ENCODE measurements at regions not wholly inside any gene's neighbourhood (a gene's known extent, or its start where the extent isn't known, plus 50 kb on each side); places are given as distances from the start of the nearest gene placed in this dataset.

- TF ChIP-seq, protein P1, sequence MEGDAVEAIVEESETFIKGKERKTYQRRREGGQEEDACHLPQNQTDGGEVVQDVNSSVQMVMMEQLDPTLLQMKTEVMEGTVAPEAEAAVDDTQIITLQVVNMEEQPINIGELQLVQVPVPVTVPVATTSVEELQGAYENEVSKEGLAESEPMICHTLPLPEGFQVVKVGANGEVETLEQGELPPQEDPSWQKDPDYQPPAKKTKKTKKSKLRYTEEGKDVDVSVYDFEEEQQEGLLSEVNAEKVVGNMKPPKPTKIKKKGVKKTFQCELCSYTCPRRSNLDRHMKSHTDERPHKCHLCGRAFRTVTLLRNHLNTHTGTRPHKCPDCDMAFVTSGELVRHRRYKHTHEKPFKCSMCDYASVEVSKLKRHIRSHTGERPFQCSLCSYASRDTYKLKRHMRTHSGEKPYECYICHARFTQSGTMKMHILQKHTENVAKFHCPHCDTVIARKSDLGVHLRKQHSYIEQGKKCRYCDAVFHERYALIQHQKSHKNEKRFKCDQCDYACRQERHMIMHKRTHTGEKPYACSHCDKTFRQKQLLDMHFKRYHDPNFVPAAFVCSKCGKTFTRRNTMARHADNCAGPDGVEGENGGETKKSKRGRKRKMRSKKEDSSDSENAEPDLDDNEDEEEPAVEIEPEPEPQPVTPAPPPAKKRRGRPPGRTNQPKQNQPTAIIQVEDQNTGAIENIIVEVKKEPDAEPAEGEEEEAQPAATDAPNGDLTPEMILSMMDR (IDR thresholded peaks at IDR 0.05; ENCODE audit: insufficient read depth, low read depth, low read length, missing control alignments), result no peak
- H3K4me3 ChIP-seq (ENCODE audit: low read depth, low read length), result no peak overlapping the region
- no peak for DNase-seq (ENCODE audit: low read depth)
Observed at GRCh38 chr11:34830648-34831047, 85.5 kb downstream of the APIP start.

GRCh38 chr11:34830035-34830434 lies 86.1 kb downstream of the APIP start:
- no peak overlapping the region for H3K4me3 ChIP-seq (ENCODE audit: low read depth, low read length)
- no peak for DNase-seq (ENCODE audit: low read depth)
- TF ChIP-seq, protein P1 (IDR thresholded peaks at IDR 0.05; ENCODE audit: insufficient read depth, low read depth, low read length, missing control alignments), result no peak

DNA sequence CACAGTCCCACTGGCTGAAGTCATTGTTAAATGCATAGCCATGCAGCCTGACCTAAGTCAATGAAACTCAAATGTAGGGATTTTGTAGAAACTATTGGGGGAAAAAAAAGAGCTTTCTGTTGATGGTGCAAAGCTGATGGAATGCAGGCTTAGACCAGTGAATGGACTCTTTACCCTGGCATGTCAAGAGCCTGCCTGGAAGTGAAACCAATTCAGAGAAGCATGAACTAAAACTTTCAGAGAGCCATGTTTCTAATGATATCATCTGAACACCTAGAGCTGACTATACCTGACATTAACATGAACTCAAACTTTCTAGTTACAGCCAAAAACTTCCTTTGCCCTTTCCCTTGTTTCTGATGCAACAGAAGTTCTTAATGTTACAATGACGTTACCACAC lies 89.0 kb downstream of the APIP start:
- DNase-seq (ENCODE audit: low read depth), result peak; percentile 10
- H3K4me3 ChIP-seq (ENCODE audit: low read depth, low read length), result no peak overlapping the region
- TF ChIP-seq, protein P1 (IDR thresholded peaks at IDR 0.05; ENCODE audit: insufficient read depth, low read depth, low read length, missing control alignments), result no peak

GRCh38 chr11:34826384-34826726 lies 89.8 kb downstream of the APIP start:
- DNase-seq (ENCODE audit: low read depth), result peak; percentile 5
- TF ChIP-seq, protein P1 (IDR thresholded peaks at IDR 0.05; ENCODE audit: insufficient read depth, low read depth, low read length, missing control alignments), result no peak
- H3K4me3 ChIP-seq (ENCODE audit: low read depth, low read length), result no peak overlapping the region

DNA sequence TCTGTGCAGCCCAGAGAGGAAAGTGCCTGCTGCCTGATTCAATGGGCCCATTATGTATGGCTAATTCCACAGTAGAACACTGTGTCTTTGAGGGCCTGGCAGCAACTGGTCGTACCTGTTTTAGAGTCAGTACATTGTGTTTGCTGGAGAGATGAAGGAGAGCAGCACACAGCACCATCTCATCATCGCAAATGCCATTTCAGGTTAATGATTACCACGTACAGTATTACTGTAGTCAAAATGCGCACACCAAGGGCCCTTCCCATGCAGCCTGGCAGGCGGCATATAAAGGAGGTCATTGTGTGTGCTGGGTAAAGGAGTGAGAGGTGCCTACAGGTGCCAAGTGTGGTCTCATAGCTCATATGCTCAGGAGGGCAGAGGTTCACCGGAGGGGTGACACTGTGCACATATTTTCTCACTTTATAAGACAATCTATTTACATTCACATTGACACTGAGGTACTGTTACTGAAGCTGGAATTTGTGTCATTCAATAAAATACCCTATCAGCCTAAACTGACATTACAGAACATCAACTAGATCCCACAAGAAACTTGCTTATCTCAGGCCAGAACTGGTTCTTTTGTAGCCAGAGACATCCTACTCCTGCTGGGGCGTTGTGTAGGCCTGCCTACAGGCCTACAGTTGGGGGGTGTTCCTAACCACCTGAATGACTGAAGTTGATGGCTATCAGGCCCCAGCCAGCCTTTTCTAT lies 90.4 kb downstream of the APIP start:
- TF ChIP-seq, protein P1 (IDR thresholded peaks at IDR 0.05; ENCODE audit: insufficient read depth, low read depth, low read length, missing control alignments), result no peak
- no peak for DNase-seq (ENCODE audit: low read depth)
- no peak overlapping the region for H3K4me3 ChIP-seq (ENCODE audit: low read depth, low read length)

DNA sequence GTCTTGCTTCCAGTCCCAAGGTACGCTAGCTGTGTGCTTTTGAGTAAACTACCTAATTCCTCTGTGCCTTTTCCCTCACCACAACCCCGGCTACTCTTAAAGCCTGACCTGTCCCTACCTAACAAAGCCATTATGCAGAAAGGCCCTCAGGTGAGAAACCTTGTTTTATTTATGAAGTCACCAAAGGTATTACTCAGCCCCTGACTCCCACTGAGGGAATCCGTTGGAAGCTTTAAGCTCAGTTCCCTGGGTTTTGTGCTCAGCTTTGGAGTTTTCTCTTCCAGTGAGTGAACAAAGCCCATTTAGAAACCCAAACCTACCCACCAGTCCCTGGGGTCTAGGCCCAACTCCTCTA lies 90.9 kb downstream of the APIP start:
- no peak overlapping the region for H3K4me3 ChIP-seq (ENCODE audit: low read depth, low read length)
- TF ChIP-seq, protein P1 (IDR thresholded peaks at IDR 0.05; ENCODE audit: insufficient read depth, low read depth, low read length, missing control alignments), result no peak
- no peak for DNase-seq (ENCODE audit: low read depth)

DNA sequence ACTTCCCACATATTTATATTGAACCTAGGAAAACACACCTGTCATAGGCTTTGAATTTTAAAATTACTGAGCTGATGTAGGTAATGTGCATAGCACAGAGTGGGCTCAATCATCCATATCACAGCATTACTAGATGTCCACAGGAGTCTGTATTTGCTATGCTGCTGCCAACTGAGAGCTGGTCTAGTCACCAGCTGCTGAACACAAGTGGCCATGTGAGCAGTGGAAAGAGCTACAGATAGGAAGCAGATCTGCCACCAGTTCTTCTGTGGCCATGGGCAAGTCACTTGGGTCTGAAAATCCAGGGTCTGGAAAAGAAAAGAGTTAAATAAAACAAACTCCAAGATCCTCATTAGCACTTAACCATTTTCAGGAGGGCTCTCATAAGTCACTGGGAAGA lies 91.8 kb downstream of the APIP start:
- DNase-seq (ENCODE audit: low read depth), result no peak
- TF ChIP-seq, protein P1 (IDR thresholded peaks at IDR 0.05; ENCODE audit: insufficient read depth, low read depth, low read length, missing control alignments), result no peak
- no peak overlapping the region for H3K4me3 ChIP-seq (ENCODE audit: low read depth, low read length)
